Heart left ventricle (tissue), 16 donors: ENCODE measurements at regions not wholly inside any gene's neighbourhood (a gene's known extent, or its start where the extent isn't known, plus 50 kb on each side); places are given as distances from the start of the nearest gene placed in this dataset.

Experiments
- ATAC-seq, 4 donors: fragments of 200-7000 bp; cut with Tn5 transposase; one replicate each; pipeline ENCODE4 v1.9.1; 2020 to 2022; ENCODE audit warnings: moderate library complexity in 4 of 4, mild to moderate bottlenecking in 3 of 4, moderate number of reproducible peaks in 1 of 4
- DNase-seq, 5 donors: peaks; one replicate each; pipeline ENCODE4 v3.0.0-alpha.2; 2020
- H3K27ac ChIP-seq, 12 donors: fragments of 200-600 bp; sonication (generic) in 4 of 12; one replicate each; pipeline versions ENCODE4 v1.5.0 to v1.8.0; 2016 to 2022; ENCODE audit warnings: mild to moderate bottlenecking in 2 of 12
- H3K27me3 ChIP-seq, 9 donors: fragments of 200-600 bp; sonication (generic) in 2 of 9; one replicate each; pipeline versions ENCODE4 v1.5.1 to v1.8.0; 2016 to 2022; ENCODE audit warnings: mild to moderate bottlenecking in 3 of 9
- H3K36me3 ChIP-seq, 9 donors: fragments of 200-600 bp; sonication (generic) in 2 of 9; one replicate each; pipeline versions ENCODE4 v1.5.0 to v1.8.0; 2018 to 2022; ENCODE audit warnings: mild to moderate bottlenecking in 2 of 9
- H3K4me1 ChIP-seq, 12 donors: fragments of 200-600 bp; sonication (generic) in 4 of 12; one replicate each; pipeline versions ENCODE4 v1.5.0 to v1.8.0; 2016 to 2022; ENCODE audit warnings: mild to moderate bottlenecking in 3 of 12
- H3K4me3 ChIP-seq, 12 donors: fragments of 200-600 bp; sonication (generic) in 4 of 12; one replicate each; pipeline versions ENCODE4 v1.5.0 to v1.8.0; 2017 to 2022; ENCODE audit warnings: mild to moderate bottlenecking in 9 of 12, moderate library complexity in 4 of 12
- H3K9me3 ChIP-seq, 12 donors: fragments of 200-600 bp; sonication (generic) in 4 of 12; one replicate each; pipeline versions ENCODE4 v1.5.0 to v1.8.0; 2016 to 2022; ENCODE audit warnings: mild to moderate bottlenecking in 1 of 12
- POLR2A ChIP-seq, 2 donors: fragments of 450-650 bp; IDR thresholded peaks; one replicate each; pipeline ENCODE4 v1.6.1; 2017; ENCODE audit warnings: antibody characterized with exemption in 2 of 2, mild to moderate bottlenecking in 2 of 2, moderate library complexity in 2 of 2
- WGBS, 4 donors: extraction: QIAGEN DNeasy Blood & Tissue Kit in 2 of 4; methylation state at CpG; one replicate each; pipeline versions ENCODE4 v1.1.5 to v1.1.7; 2013 to 2018; 5-methylcytosine and 5-hydroxymethylcytosine counted together
- intact Hi-C, 10 donors: fragments of 100-400 bp; cut with DNase I; formaldehyde crosslinking; loops; one replicate each; pipeline versions ENCODE4 v1.11.1 to v1.14.2; 2022
- TF ChIP-seq, protein P1 (sequence below), 12 donors: fragments of 200-600 bp; sonication (generic) in 4 of 12; IDR thresholded peaks; one replicate each; pipeline versions ENCODE4 v1.5.0 to v1.8.0; 2018 to 2022; ENCODE audit warnings: antibody characterized with exemption in 12 of 12, mild to moderate bottlenecking in 5 of 12
- donor health status: ischemic (EF 13 %, LVEDD 7.1; RV severe dilation, severe dysfunction).
- donor health status: healthy with polysubstance abuse.
- donor health status: DM: no; HTN: yes; CAD: no.
- donor health status: DM: no; HTN: no; CAD: no.
- donor health status: ischemic (EF 25% LVEDD 6.9; RV normal size, moderate dysfunction).
- donor health status: ischemic (EF 25% LVEDD 5.7; RV mildly dilated, moderate dysfunction).
- donor health status: healthy.
- donor health status: DM: yes; HTN: yes; CAD: no.
- donor health status: ischemic (EF 35%, LVEDD 5.7; RV mildly dilated, moderate dysfunction).
- donor health status: nonischemic (EF 11% LVEDD 7.7; RV severe dilation, severe dysfunction).
- donor health status: DM: yes; HTN: yes; CAD: no.
- donor health status: PGD.
- donor health status: ischemic (EF 29% LVEDD 5.4; RV normal size, mild dysfunction).
- donor health status: nonischemic (EF 23%, LVEDD 6.1; RV moderate dilation, normal function).

DNA sequence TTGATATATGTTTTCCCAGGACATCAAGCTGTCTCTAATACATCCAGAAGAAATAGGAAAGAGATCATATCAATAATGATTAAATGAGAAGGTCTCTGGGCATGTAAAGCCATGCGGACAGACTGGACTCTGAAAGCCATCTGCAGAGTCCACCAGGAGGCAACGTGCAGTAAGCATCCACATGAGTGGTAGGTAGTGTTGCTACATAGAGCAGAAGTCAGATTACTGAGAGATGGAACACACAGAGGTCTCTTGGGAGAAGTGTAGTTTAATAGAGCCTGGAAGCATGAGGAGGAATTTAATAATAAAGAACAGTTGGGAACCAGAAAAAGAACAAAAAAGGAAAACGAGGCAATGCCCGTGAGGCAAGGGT lies 758.1 kb upstream of the DDX18 start:
- 80 to 93% (median 88%) methylated on average over 4 of the region's 4 CpGs for WGBS, 4 donors
- Histone ChIP-seq H3K4me3 (no peak overlapping the region), H3K9me3 (peaks cover 0 to 4% (median 0%) of the 10 kb centered on the region in 12 donors), H3K27me3 (no peaks in the 10 kb centered on the region), H3K27ac (no peak overlapping the region), H3K4me1 (no peaks in the 10 kb centered on the region), H3K36me3 (no peaks in the 10 kb centered on the region)
- TF ChIP-seq POLR2A (IDR thresholded peaks at IDR 0.05): no peak
- TF ChIP-seq, protein P1, sequence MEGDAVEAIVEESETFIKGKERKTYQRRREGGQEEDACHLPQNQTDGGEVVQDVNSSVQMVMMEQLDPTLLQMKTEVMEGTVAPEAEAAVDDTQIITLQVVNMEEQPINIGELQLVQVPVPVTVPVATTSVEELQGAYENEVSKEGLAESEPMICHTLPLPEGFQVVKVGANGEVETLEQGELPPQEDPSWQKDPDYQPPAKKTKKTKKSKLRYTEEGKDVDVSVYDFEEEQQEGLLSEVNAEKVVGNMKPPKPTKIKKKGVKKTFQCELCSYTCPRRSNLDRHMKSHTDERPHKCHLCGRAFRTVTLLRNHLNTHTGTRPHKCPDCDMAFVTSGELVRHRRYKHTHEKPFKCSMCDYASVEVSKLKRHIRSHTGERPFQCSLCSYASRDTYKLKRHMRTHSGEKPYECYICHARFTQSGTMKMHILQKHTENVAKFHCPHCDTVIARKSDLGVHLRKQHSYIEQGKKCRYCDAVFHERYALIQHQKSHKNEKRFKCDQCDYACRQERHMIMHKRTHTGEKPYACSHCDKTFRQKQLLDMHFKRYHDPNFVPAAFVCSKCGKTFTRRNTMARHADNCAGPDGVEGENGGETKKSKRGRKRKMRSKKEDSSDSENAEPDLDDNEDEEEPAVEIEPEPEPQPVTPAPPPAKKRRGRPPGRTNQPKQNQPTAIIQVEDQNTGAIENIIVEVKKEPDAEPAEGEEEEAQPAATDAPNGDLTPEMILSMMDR (IDR thresholded peaks at IDR 0.05): no peak
- intact Hi-C loops: no loop called here
- no peak for ATAC-seq
- DNase-seq: no peak

DNA sequence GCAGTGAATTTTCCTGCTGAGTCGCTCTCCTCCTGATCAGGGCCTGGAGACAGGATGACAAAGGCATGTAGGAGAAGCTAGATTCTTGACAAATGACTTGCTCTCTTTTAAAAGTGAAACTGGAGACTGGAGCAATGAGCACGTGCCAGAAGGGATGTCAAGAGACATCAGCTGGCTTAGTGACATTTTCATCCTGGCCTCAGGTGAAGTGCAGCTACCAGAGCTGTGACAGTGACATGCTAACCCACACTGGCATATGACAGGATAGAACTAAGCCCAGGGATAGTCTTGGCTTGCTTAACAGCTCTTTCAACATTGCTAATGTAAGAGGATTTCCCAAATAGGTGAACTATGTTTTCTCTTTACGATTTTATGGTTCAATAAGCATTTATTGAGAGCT lies 757.5 kb upstream of the DDX18 start:
- ATAC-seq: no peak
- peaks cover 0 to 4% (median 0%) of the 10 kb centered on the region in 12 donors for H3K9me3 ChIP-seq
- H3K27me3 ChIP-seq: no peaks in the 10 kb centered on the region
- 61 to 67% (median 63%) methylated on average over 3 of the region's 3 CpGs for WGBS, 4 donors
- intact Hi-C loops: no loop called here
- no peaks in the 10 kb centered on the region for H3K4me1 ChIP-seq
- H3K27ac ChIP-seq: no peak overlapping the region
- H3K36me3 ChIP-seq: no peaks in the 10 kb centered on the region
- no peak for TF ChIP-seq POLR2A (IDR thresholded peaks at IDR 0.05)
- TF ChIP-seq, protein P1 (IDR thresholded peaks at IDR 0.05): no peak
- H3K4me3 ChIP-seq: no peak overlapping the region
- no peak for DNase-seq

DNA sequence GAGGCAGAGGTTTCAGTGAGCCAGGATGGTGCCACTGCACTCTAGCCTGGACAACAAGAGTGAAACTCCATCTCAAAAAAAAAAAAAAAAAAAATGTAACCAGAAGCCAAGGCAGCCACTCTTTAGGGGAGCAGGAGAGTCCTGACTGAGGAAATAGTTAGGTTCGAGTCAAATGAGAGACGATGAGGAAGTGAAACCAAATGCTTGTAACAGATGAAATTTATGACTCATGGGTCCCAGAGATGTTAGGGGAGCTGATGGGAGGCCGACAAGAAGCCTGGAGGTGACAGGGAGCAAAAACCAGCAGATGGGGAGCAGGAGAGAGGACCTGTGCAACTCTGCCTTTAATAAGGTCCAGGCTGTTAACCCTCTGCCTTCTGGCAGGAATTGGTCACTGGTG lies 756.1 kb upstream of the DDX18 start:
- intact Hi-C loops: no loop called here
- DNase-seq: no peak
- TF ChIP-seq POLR2A (IDR thresholded peaks at IDR 0.05): no peak
- TF ChIP-seq, protein P1 (IDR thresholded peaks at IDR 0.05): no peak
- WGBS, 4 donors: 58 to 64% (median 61%) methylated on average over 3 of the region's 3 CpGs
- no peak overlapping the region for H3K4me3 ChIP-seq
- ATAC-seq: no peak
- no peaks in the 10 kb centered on the region for H3K4me1 ChIP-seq
- no peaks in the 10 kb centered on the region for H3K27me3 ChIP-seq
- H3K27ac ChIP-seq: no peak overlapping the region
- H3K9me3 ChIP-seq: peaks cover 0 to 4% (median 0%) of the 10 kb centered on the region in 12 donors
- no peaks in the 10 kb centered on the region for H3K36me3 ChIP-seq

DNA sequence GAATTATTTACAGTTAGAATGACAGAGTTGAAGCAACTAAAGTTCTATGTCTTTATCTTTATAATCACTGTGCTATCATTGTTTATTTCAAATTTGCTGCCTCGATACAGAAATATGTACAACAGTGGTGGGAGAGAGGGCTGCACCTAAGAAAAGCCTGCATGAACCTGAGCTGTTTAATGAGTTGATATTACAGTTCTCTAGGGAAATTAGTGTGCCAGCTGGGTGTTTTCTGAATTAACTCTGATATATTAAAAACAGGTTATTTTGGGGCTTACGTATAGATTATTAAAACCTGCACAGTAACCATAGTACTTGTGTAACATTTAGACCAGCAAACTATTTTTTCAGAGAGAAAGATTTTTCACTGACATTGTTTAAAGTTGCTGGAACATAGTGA lies 750.5 kb upstream of the DDX18 start:
- Histone ChIP-seq H3K4me3 (no peak overlapping the region), H3K4me1 (no peaks in the 10 kb centered on the region), H3K27ac (no peak overlapping the region), H3K27me3 (no peaks in the 10 kb centered on the region), H3K36me3 (no peaks in the 10 kb centered on the region), H3K9me3 (no peaks in the 10 kb centered on the region)
- ATAC-seq (no peak), DNase-seq (no peak)
- intact Hi-C loops: no loop called here
- TF ChIP-seq, protein P1 (IDR thresholded peaks at IDR 0.05): no peak
- TF ChIP-seq POLR2A (IDR thresholded peaks at IDR 0.05): no peak
- 23 to 79% (median 65%) methylated on average over 2 of the region's 2 CpGs for WGBS, 4 donors
